Mucosa of descending colon (tissue), 3 donors: ENCODE measurements at regions not wholly inside any gene's neighbourhood (a gene's known extent, or its start where the extent isn't known, plus 50 kb on each side); places are given as distances from the start of the nearest gene placed in this dataset.
"Not testable (repeated sequence)": the region's sequence is repeated elsewhere in the genome, so short reads cannot be mapped to it uniquely, and the experiment has no call there.

Experiments
- ATAC-seq: fragments of 200-7000 bp; cut with Tn5 transposase; one replicate; pipeline ENCODE4 v1.9.1; 2020; ENCODE audit warnings: mild to moderate bottlenecking, moderate library complexity
- DNase-seq, 3 donors: peaks; one replicate each; pipeline ENCODE4 v3.0.0-alpha.2; 2020
- H3K36me3 ChIP-seq: fragments of 200-600 bp; one replicate; pipeline ENCODE4 v1.8.0; 2021; ENCODE audit warnings: low read depth, mild to moderate bottlenecking
- H3K4me1 ChIP-seq: fragments of 200-600 bp; one replicate; pipeline ENCODE4 v1.8.0; 2021; ENCODE audit warnings: low read depth, mild to moderate bottlenecking
- H3K4me3 ChIP-seq: fragments of 200-600 bp; one replicate; pipeline ENCODE4 v1.8.0; 2021; ENCODE audit warnings: mild to moderate bottlenecking
- H3K9me3 ChIP-seq: fragments of 200-600 bp; one replicate; pipeline ENCODE4 v1.8.0; 2021; ENCODE audit warnings: mild to moderate bottlenecking
- CTCF ChIP-seq: fragments of 200-600 bp; IDR thresholded peaks from one replicate; pipeline ENCODE4 v1.8.0; 2022; ENCODE audit warnings: antibody characterized with exemption, mild to moderate bottlenecking
- intact Hi-C, 2 donors: fragments of 100-400 bp; cut with DNase I in 1 of 2; cut with micrococcal nuclease in 1 of 2; formaldehyde crosslinking; loops; one replicate each; pipeline versions ENCODE4 v1.11.0 to v1.11.1; 2022; cut with DNase I, micrococcal nuclease
- donor health status: DM: no; HTN: no; CAD: no; lungs with moderate emphysema.
- donor health status: DM: no; HTN: no; CAD: no.
- donor health status: DM: no; HTN: yes; CAD: no.

- Histone ChIP-seq H3K36me3 (no peaks in the 10 kb centered on the region), H3K9me3 (no peaks in the 10 kb centered on the region), H3K4me1 (no peaks in the 10 kb centered on the region), H3K4me3 (no peak overlapping the region)
- no peak for TF ChIP-seq CTCF
- intact Hi-C loops, result no loop called here
- DNase-seq, result no peak
- ATAC-seq, result no peak
Measured at GRCh38 chr1:209158851-209159250, 424.7 kb upstream of the CAMK1G start.

- DNase-seq (no peak), ATAC-seq (no peak)
- no peaks in the 10 kb centered on the region for H3K4me1 ChIP-seq
- no peak for TF ChIP-seq CTCF
- no peaks in the 10 kb centered on the region for H3K36me3 ChIP-seq
- no peaks in the 10 kb centered on the region for H3K9me3 ChIP-seq
- no peak overlapping the region for H3K4me3 ChIP-seq
- intact Hi-C loops, result no loop called here
Measured at GRCh38 chr1:209160230-209160629, 423.3 kb upstream of the CAMK1G start.

GRCh38 chr1:209162651-209163050, 420.9 kb upstream of the CAMK1G start:
- Histone ChIP-seq H3K4me1 (no peaks in the 10 kb centered on the region), H3K9me3 (no peaks in the 10 kb centered on the region), H3K4me3 (no peak overlapping the region), H3K36me3 (no peaks in the 10 kb centered on the region)
- no peak for TF ChIP-seq CTCF
- intact Hi-C loops, result no loop called here
- DNase-seq, result no peak
- ATAC-seq, result no peak

GRCh38 chr1:209168204-209168603, 415.3 kb upstream of the CAMK1G start:
- no peak overlapping the region for H3K4me3 ChIP-seq
- DNase-seq (no peak), ATAC-seq (no peak)
- no peaks in the 10 kb centered on the region for H3K4me1 ChIP-seq
- TF ChIP-seq CTCF, result no peak
- intact Hi-C loops, result no loop called here
- no peaks in the 10 kb centered on the region for H3K36me3 ChIP-seq
- H3K9me3 ChIP-seq, result no peaks in the 10 kb centered on the region

GRCh38 chr1:209171151-209171550, 412.4 kb upstream of the CAMK1G start:
- DNase-seq (no peak), ATAC-seq (no peak)
- Histone ChIP-seq H3K4me3 (no peak overlapping the region), H3K36me3 (no peaks in the 10 kb centered on the region), H3K9me3 (no peaks in the 10 kb centered on the region), H3K4me1 (no peaks in the 10 kb centered on the region)
- intact Hi-C loops, result no loop called here
- TF ChIP-seq CTCF, result no peak

- ATAC-seq, result no peak
- TF ChIP-seq CTCF, result no peak
- Histone ChIP-seq H3K4me3 (no peak overlapping the region), H3K36me3 (no peaks in the 10 kb centered on the region), H3K9me3 (no peaks in the 10 kb centered on the region), H3K4me1 (no peaks in the 10 kb centered on the region)
- DNase-seq, result no peak
- intact Hi-C loops, result no loop called here
Measured at GRCh38 chr1:209172286-209172685, 411.2 kb upstream of the CAMK1G start.

GRCh38 chr1:209172792-209173542, 410.5 kb upstream of the CAMK1G start:
- H3K9me3 ChIP-seq, H3K4me3 ChIP-seq, intact Hi-C loops, ATAC-seq, DNase-seq, H3K36me3 ChIP-seq, H3K4me1 ChIP-seq: not testable (repeated sequence)

- H3K4me3 ChIP-seq, H3K9me3 ChIP-seq, H3K4me1 ChIP-seq, ATAC-seq, DNase-seq, intact Hi-C loops, H3K36me3 ChIP-seq: not testable (repeated sequence)
Measured at GRCh38 chr1:209173796-209174195, 409.7 kb upstream of the CAMK1G start.
